ENCODE measurements at regions not wholly inside any gene's neighbourhood (a gene's known extent, or its start where the extent isn't known, plus 50 kb on each side); places are given as distances from the start of the nearest gene placed in this dataset.
"Not testable (repeated sequence)": the region's sequence is repeated elsewhere in the genome, so short reads cannot be mapped to it uniquely, and the experiment has no call there.

DNA sequence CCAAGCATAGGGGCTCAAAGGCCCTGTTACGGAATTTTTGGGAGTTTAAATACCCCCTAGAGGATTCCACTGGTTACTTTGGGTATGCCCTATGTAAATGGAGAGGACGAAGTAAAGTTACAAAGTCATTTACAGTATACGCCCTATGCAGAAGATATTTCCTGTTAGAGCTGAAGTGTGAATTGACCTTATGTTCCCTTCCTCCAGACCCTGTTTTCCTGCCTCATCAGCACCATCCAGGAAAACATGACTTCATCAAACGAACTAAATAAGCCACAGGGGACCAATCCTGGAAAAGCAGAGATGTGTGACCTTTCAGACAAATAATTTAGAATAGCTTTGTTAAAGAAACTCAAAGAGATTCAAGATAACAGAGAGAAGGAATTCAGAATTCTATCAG, 177.4 kb downstream of the SQOR start:
- no peak for DNase-seq

DNA sequence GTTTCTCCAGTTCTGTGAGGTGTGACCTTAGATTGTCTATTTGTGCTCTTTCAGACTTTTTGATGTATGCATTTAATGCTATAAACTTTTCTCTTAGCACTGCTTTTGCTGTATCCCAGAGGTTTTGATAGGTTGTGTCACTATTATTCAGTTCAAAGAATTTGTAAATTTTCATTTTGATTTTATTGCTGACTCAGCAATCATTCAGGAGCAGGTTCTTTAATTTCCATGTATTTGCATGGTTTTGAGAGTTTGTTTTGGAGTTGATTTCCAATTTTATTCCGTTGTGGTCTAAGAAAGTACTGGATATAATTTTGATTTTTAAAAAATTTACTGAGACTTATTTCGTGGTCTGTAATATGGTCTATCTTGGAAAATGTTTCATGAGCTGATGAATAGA, 182.7 kb downstream of the SQOR start:
- not testable (repeated sequence) for DNase-seq

DNA sequence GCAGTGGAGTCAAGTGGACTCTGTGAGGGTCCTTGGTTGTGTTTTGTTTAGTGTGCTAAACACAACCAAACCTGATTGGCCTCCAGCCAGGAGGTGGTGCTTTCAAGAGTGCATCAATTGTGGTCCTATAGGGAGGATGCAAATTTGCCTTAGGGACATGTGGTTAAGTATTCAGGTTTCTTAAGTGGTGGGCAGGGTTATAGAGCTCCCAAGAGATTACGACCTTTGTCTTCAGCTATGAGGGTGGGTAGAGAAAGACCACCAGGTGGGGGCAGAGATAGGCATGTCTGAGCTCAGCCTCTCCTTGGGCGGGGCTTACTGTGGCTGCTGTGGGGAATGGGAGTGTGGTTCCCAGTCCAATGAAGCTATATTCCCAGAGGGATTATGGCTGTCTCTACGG, 186.6 kb downstream of the SQOR start:
- no peak for DNase-seq

DNA sequence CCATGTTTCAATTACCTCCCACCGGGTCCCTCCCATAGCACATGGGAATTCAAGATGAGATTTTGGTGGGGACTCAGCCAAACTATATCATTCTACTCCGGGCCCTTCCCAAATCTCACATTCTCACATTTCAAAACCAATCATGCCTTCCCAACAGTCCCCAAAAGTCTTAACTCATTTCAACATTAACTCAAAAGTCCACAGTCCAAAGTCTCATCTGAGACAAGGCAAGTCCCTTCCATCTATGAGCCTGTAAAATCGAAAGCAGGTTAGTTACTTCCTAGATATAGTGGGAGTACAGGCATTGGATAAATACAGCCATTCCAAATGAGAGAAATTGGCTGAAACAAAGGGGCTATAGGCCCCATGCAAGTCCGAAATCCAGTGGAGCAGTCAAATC, 188.1 kb downstream of the SQOR start:
- DNase-seq: not testable (repeated sequence)

DNA sequence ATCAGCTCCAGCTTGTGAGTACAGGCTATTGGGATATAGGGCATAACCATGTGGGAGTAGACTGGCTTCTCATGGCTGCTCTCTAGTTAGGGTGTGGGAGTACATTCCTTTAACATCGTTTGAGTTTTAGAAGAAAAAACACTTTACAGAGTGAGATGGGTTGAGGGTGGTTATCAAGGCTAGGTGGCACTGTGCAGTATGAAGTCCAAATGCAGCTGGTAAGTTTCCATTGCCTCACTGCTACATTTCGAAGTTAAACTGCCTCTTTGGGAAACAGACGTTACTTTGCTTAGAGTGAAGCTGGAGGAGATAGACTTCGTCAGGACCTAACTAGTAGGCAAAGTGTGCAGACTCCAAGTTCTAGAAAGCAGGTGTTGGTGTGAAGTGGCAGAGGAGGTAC, 192.4 kb downstream of the SQOR start:
- DNase-seq: no peak

DNA sequence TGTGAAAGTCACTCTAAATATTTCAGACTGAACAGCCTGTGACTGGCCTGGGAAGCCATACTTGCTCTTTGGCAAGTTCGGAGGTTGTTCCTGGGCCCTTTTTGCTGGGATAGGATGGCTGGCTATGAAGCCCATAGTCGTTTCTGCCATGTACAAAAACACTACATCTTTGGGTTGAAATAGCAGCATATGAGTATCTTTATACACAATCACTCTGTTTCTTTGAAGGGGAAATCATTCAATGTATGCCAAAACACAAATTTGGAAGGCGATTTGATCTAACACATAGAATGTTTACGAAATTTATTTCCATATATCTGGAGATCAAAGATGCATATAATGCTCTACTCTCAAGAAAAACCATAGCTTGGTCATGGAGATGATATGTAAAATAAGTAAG, 192.9 kb downstream of the SQOR start:
- DNase-seq: no peak

DNA sequence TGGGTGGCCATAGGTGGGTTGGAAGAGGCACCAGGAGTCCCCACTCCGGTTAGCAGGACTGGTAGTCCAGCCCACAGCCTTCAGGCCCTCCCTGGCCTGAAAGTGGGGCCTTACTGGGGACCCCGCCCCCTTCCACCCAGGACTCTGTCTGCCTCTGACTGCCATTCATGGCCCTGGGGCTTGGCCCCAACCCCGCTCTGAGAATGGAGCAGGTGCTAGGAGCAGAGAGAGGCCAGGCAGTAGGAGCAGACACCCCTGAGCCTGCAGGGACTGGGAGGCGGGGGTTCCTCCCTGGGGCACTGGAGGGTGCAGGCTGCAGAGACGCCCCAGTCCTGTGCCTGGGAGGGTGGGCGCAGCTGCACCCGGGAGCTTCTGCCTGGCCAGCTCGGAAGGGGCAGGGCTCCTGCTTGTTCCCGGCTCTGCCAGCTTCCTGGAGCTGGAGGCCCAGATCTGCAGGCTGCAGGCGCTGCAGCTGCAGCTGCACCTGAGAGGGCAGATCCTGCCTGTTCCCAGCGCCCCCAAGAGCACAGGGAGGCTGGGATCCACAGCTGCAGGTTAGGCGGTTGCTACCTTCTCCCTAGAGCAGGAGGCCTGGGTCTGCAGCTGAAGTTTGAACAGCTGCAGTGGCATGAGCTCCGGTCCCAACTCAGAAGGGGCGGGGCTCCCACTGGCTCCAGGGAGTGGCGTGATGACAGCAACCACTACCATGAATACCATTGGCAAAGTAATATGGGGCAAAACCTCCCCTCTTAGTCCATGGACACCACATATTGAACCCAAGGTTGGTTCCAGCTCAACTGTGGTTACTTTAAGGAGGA, 194.7 kb downstream of the SQOR start:
- DNase-seq: peak; percentile 5

DNA sequence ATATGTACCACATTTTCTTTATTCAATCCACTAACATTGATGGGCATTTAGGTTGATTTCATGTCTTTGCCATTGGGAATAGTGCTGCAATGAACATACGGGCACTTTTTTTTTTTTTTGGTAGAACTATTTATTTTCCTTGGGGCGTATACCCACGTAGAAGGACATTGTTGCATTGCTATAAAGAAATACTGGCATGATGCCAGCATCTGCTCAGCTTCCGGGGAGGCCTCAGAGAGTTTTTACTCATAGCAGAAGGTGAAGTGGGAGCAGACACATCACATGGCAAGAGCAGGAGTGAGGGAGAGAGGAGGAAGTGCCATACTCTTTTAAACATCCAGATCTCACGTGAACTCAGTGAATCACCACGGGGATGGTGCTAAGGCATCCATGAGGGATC, 197.0 kb downstream of the SQOR start:
- DNase-seq: no peak

DNA sequence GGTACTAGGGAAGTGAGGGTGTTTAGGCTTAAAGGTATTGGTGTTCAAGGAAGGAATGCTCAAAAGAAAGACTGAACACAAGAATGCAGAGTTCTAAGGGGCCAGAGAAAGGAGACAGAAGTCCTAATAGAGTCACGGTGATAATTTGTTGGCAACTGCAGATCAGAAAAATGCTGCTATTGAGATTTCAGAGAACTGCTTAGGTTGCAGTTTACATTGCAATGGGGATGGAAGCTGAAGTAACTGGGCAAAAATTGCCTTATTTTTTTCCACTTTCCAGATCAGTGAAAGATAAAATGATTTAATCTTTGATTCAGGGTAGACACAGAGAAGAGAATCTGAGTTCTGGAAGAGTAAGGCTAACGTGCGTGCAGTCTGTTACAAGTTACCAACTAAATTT, 199.8 kb downstream of the SQOR start:
- no peak for DNase-seq

DNA sequence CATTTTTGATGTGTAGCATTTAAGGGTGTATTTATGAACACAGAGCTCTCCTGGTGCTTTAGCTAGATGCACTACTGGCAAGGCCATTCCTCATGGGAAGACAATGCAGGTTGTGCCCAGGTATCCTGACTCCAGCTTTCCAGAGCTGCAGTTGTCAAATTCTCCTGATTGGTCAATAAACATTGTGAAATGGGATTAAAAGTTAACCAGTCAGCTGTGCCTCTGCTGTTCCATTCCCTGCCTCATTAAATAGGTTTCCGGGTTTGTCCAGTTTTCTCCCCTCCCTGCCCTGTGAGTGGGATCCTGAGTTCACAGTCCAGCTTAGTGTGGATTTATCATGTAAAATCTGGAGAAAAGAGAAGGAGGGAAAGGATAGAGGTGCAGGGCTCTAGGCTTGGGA, 207.3 kb downstream of the SQOR start:
- DNase-seq: no peak

DNA sequence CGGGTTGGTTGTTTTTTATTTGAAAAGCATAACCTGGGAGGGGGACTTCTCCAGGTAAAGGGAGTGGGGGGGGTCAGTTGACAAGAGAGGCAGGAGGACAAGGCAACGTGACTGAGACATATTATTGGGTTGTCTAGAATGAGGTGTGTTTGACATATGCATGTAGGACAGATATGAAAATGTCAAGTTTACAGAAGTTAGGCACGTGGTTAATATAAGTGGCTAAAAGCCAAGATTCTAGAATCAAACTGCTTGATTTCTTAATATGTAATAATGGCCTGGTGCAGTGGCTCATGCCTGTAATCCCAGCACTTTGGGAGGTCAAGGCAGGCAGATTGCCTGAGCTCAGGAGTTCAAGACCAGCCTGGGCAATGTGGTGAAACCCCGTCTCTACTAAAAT, 212.8 kb downstream of the SQOR start:
- no peak for DNase-seq

DNA sequence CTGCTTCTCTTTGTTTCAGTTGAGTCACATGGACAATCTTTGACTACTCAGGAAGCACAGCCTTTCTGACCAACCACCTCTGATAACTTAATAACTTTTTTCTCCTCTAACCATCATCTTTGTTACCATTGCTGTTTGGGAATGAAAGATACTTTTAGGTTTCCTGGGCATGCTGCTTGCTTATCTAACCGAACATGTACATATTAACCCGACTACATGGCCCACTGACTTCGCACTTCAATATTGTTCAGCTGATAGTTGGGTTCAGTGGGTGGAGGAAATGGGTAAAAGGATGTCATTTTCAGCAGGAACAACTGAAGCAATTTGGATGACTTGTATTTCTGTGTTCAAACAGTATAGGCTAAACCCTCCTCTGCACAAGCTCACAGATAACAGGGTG, 214.3 kb downstream of the SQOR start:
- DNase-seq: no peak

DNA sequence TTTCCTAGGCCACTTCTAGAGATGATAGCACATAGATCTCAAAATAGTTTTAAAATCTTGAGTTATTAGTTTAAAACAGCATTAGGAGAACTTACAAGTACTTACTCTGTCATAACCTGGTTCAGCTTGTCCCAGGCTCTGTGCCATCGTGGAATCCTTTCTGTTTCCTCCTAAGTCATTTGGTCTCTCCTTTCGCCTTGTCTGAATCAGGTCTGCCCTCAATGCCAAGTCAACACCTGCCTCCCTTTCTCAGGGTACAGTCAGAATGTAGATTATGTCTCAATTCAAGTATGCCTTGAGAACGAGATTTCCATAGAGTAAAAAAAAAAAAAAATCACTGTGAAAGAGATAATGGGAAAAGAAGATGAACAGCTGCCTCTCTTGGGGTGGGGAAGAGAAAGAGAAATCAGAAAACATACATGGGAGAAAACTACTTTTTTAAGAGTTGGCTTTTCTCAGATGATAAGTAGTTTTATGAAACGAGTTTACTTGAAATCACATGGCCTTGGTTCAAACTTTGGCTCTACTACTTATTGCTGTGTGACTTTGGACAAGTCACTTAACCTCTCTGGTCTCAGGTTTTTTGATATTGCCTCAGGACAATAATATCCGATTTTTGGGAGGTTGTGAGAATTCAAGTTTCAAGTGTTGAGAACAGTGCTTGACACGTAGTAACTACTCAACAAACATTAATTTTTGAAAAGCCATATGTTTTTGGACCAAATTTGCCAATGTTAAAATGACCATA, 219.8 kb downstream of the SQOR start:
- no peak for DNase-seq

DNA sequence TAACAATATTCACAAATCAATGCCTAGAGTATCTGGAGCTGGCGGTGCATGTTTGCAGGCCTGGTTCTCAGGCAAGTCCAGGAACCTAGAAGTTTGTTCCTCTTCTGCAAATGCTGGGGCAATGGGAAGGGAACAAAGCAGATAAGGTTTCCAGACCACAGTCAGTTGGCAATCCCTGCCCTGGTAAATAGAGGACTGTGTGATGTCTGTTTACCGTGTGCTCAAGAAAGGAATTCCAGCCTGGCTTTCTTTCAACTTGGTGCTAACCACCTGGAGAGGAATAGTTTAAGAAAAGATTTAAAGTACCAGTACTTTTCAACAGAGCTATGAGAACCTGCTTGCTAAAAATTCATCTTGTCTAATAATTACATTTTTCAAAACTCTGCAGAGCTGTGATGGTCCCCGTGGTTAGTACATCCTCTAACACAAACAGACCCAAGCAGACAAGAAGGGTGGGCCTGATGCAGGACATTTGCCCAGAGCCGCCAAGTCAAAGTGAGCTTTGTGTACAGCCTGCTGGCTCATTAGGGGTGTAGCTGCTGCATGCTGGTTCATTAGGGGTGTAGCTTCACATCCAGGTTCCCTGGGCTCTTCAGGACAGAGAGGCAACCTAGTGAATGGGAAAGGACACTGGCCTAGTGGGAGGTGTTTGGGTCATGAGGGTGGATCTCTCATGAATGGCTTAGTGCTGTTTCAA, 220.5 kb downstream of the SQOR start:
- DNase-seq: no peak

DNA sequence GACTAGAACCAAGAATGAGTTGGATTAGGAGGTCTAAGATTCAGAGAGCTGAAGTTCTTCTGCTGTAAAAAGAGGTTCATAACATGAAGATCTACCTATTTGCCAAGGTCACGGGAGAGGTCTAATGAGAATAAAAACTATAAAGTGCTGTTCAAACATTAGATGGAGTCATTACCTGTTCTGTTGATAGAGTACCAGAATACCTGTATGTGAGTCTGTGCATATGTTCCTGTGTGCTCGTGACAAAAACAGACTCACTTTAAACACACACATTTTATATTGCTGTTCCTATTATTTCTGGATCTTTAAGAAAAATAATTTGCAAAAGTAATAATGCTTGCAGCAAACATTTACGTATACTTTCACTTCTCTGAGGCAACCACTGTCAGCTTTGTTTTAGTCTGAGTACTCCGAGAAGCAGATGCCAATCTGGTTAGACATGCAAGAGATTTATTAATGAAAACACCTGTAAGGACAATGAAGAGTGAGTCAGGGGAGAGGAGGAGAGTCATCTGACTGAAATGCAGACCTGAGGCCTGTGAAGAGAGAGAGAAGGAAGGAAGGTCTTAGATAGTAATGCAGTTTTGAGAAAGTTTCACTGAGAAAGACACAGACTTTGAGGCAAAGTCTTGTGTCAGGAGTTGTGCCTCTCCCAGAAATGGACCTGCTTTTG, 221.2 kb downstream of the SQOR start:
- DNase-seq: no peak

DNA sequence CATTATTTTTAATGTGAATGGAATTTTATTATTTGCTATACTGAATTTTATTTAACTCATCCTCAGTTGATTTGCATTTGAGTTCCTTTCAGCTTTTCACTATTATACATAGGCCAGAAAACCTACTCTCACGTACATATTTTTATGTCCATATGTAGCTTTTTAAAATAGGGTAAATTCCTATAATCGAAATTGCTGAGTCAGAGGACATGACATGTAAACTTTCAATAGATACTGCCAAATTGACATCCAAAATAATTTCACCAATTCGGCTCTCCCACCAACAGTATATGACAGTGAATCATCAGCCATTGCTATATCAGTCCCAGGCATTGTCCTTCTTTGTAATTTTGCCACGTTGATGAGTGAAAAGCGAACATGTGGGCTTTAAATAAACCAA, 222.5 kb downstream of the SQOR start:
- no peak for DNase-seq

DNA sequence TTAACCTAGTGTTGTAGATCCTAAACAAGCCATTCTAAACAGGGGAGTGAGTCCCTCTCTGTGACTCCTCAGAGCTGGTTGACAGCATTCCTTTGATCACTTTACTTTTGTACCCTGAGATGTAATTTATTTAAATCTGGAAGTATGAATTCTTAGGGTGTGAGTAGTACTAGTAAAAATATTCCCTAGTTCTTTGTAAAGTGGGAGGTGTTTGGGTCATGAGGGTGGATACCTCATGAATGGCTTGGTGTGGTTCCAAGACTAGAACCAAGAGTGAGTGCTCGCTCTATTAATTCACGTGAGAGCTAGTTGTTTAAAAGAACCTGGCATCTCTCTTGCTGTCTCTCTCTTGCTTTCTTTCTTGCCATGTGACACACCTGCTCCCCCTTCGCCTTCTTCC, 223.7 kb downstream of the SQOR start:
- DNase-seq: no peak

DNA sequence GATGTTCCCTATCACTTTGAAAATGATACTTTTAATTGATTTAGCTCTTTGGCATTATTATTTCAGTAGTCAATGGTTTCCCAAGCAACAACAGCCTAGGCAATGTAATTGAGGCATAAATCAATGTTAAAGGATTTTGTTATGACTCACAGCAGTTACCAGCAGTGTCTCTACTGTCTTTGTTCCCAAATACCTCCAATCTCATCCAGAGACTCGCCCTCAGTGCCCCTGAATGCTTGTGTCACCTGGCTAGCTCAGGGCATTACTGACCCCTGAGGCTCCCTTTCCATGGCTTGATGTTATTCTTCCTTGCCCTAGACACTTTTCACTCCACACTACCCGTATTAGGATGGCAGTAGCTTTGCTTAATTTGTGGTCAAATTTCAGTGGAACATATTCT, 227.2 kb downstream of the SQOR start:
- no peak for DNase-seq

DNA sequence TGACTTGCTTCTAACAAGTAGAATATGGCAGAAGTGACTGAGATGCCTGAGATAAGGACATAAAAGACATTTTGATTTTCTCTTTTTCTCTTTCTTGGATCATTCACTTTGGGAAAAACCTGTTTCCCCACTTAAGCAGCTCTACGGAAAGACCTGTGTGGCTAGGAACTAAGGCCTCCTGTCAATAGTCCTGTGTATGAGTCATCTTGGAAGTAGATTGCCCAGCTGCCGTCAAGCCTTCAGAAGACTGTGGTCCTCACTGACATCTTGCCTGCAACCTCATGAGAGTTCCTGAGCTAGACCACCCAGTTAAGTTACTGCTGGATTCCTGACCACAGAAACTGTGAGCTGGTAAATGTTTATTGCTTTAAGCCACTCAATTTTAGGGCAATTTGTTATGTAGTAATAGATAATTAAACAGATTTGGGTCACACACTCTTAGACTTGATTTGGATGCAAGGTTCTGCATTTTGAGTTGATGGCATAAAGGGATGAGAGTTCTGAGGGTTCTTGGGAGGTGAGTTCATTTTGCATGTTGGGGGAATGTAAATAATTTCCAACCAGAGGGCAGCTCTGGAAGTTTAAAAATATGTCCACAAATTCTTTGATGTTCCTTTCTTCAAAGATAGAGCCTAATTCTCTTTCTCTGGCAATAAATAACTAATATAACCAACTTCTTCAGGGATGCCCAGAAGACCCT, 229.2 kb downstream of the SQOR start:
- no peak for DNase-seq

DNA sequence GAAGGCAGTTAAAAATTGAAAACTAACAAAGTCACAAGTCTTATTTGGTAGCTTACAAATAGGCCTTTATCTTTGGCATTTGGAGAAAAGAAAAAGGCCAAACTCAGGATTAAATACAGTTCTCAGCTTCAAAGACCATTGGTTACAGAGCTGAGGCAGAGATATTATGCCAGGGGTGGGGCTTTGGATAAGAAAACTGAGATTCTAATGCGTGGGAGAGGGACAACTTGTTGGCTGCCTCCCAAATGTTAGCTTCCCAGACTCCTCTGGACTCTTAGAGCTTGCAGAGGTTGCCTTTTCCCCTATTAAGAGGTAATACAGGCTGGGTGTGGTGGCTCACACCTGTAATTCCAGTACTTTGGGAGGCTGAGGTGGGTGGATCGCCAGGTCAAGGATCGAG, 231.8 kb downstream of the SQOR start:
- no peak for DNase-seq

DNA sequence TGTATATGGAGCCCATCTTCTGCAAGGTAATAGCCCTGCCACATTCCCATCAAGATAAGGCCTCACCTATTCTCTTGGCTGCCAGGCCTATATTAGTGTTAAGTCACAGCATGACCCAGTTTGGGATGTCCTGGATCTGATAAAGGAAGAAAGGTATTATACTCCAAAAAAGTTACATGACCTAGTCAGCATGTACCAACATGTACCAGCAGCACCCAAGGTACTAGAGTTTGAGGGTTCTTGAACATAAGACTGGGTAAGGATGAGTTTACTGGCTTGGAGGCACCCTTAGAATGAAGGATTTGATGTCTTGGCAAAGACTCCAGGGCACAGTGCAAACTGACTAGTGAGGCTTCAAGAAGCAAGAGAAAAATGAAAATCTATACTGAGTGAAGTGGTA, 232.5 kb downstream of the SQOR start:
- DNase-seq: no peak

DNA sequence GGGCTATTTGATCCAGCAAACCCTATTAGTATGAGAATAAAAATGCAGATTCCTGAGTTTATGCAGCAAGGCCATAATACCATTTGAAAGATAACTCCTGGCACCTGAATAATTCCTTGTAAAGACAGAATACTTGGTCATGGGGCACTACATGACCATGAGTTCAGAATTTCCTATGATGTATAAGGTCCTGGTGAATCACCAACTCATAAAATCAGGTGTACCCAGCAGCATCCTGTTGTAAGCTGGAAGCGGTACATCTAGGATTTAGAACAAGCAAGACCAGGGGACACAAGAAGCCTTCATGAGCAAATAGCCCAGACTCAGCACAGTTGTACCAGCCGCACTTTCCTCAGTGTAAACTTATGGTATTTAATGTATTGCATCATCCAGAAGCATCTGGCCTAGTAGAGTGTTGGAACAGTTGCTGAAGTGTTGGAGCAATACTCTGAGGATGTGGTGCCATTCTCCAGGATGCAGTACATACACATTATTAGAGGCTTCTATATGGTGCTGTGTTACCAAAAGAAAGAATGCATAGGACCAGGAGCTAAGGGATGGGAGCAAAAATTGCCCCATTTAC, 233.4 kb downstream of the SQOR start:
- no peak for DNase-seq
